SKM-1 treated with dmso at 0.1 percent for 144 hours (cell line): ENCODE measurements at regions not wholly inside any gene's neighbourhood (a gene's known extent, or its start where the extent isn't known, plus 50 kb on each side); places are given as distances from the start of the nearest gene placed in this dataset.

ENCODE experiments used
- DNase-seq: peaks from one replicate; lab custom pipeline; 2025; ENCODE audit not compliant: unreplicated experiment; lab: John Stamatoyannopoulos, UW

GRCh38 chr13:83350569-83350968, 531.7 kb downstream of the SLITRK1 start:
- DNase-seq, result no peak

- DNase-seq, result no peak
Observed at GRCh38 chr13:83344518-83344917, 537.8 kb downstream of the SLITRK1 start.

GRCh38 chr13:83340170-83340569, 542.1 kb downstream of the SLITRK1 start:
- DNase-seq, result no peak

- DNase-seq, result no peak
Observed at GRCh38 chr13:83333614-83334388, 548.5 kb downstream of the SLITRK1 start.

GRCh38 chr13:83332751-83333150, 549.5 kb downstream of the SLITRK1 start:
- DNase-seq, result no peak

- no peak for DNase-seq
Observed at GRCh38 chr13:83327091-83327490, 555.2 kb downstream of the SLITRK1 start.

- no peak for DNase-seq
Observed at GRCh38 chr13:83325125-83325853, 557.0 kb downstream of the SLITRK1 start.

GRCh38 chr13:83311886-83312577, 570.2 kb downstream of the SLITRK1 start:
- DNase-seq, result no peak

GRCh38 chr13:83298617-83299016, 583.7 kb downstream of the SLITRK1 start:
- DNase-seq, result no peak

GRCh38 chr13:83297586-83298290, 584.5 kb downstream of the SLITRK1 start:
- DNase-seq, result no peak

- DNase-seq, result no peak
Observed at GRCh38 chr13:83295686-83296085, 586.6 kb downstream of the SLITRK1 start.

GRCh38 chr13:83286737-83287136, 595.5 kb downstream of the SLITRK1 start:
- DNase-seq, result no peak

GRCh38 chr13:83281654-83282053, 600.6 kb downstream of the SLITRK1 start:
- no peak for DNase-seq

- no peak for DNase-seq
Observed at GRCh38 chr13:83274679-83275078, 607.6 kb downstream of the SLITRK1 start.

- no peak for DNase-seq
Observed at GRCh38 chr13:83272652-83273240, 609.5 kb downstream of the SLITRK1 start.

- DNase-seq, result no peak
Observed at GRCh38 chr13:83272076-83272475, 610.2 kb downstream of the SLITRK1 start.

GRCh38 chr13:83265279-83265678, 617.0 kb downstream of the SLITRK1 start:
- no peak for DNase-seq

GRCh38 chr13:83248751-83249150, 633.5 kb downstream of the SLITRK1 start:
- no peak for DNase-seq

- DNase-seq, result no peak
Observed at GRCh38 chr13:83232626-83233025, 649.6 kb downstream of the SLITRK1 start.

- no peak for DNase-seq
Observed at GRCh38 chr13:83229574-83230305, 652.5 kb downstream of the SLITRK1 start.
